H1 (cell line): ENCODE measurements at regions not wholly inside any gene's neighbourhood (a gene's known extent, or its start where the extent isn't known, plus 50 kb on each side); places are given as distances from the start of the nearest gene placed in this dataset.

Source experiments
- CTCF ChIA-PET: fragments of 300-600 bp; sonication (Branson Sonifier 250); formaldehyde crosslinking; loops from one replicate; lab custom pipeline; 2021; ENCODE audit not compliant: partially characterized antibody; lab: Charles Lee
- POLR2A ChIA-PET: fragments of 300-600 bp; sonication (Branson Sonifier 250); formaldehyde crosslinking; loops from one replicate; lab custom pipeline; 2021; ENCODE audit warnings: inconsistent platforms; ENCODE audit not compliant: partially characterized antibody; lab: Charles Lee
- DNase-seq, 2 experiments: peaks; one replicate each; pipeline versions ENCODE4 v3.0.0 to v3.0.0-alpha.2; 2010 to 2022; ENCODE audit warnings: low spot score in 2 of 2, low read depth in 1 of 2, mixed read lengths in 1 of 2
- FAIRE-seq: peaks from 2 replicates; lab custom pipeline; 2011; peaks lifted over from hg19 to GRCh38; lab: Jason Lieb, UNC
- H2AFZ ChIP-seq: 2 replicates; pipeline ENCODE4 v1.8.1; 2012; ENCODE audit warnings: low read length, inconsistent platforms
- H2AK5ac ChIP-seq: 2 replicates; pipeline ENCODE4 v1.6.1; 2013; ENCODE audit warnings: low read depth, low read length
- H2BK120ac ChIP-seq: replicated peaks from 2 replicates; pipeline ENCODE3; 2013; ENCODE audit warnings: low read depth, low read length, inconsistent platforms
- H2BK12ac ChIP-seq: 2 replicates; pipeline ENCODE4 v1.6.1; 2013; ENCODE audit warnings: low read depth, low read length
- H2BK15ac ChIP-seq: 2 replicates; pipeline ENCODE4 v1.6.1; 2013; ENCODE audit warnings: low read length
- H2BK20ac ChIP-seq: 2 replicates; pipeline ENCODE4 v1.6.1; 2013; ENCODE audit warnings: low read length
- H2BK5ac ChIP-seq: 2 replicates; pipeline ENCODE4 v1.6.1; 2013; ENCODE audit warnings: low read depth, low read length
- H3K14ac ChIP-seq: 2 replicates; pipeline ENCODE4 v1.6.1; 2013; ENCODE audit warnings: inconsistent platforms; ENCODE audit not compliant: insufficient read length
- H3K18ac ChIP-seq: 2 replicates; pipeline ENCODE4 v1.6.1; 2013; ENCODE audit warnings: low read length; ENCODE audit errors: extremely low read depth
- H3K23ac ChIP-seq: 2 replicates; pipeline ENCODE4 v1.6.1; 2013; ENCODE audit warnings: inconsistent platforms; ENCODE audit not compliant: insufficient read length
- H3K23me2 ChIP-seq: 2 replicates; pipeline ENCODE4 v1.6.1; 2013; ENCODE audit warnings: low read depth, low read length
- H3K27ac ChIP-seq: 2 replicates; pipeline ENCODE4 v1.6.1; 2011; ENCODE audit warnings: low read depth, low read length, inconsistent platforms
- H3K27me3 ChIP-seq, 4 experiments: replicated peaks in 1 of 4; 1 replicate in 1 of 4; 2 replicates in 3 of 4; pipeline versions ENCODE4 v1.6.1 to v1.8.1; 2011 to 2013; ENCODE audit warnings: low read length in 3 of 4, mild to moderate bottlenecking in 3 of 4, inconsistent platforms in 2 of 4, mixed read lengths in 2 of 4, moderate library complexity in 1 of 4; ENCODE audit not compliant: control insufficient read depth in 3 of 4, insufficient read depth in 3 of 4; ENCODE audit errors: extremely low read depth in 1 of 4
- H3K36me3 ChIP-seq, 4 experiments: 2 replicates each; pipeline versions ENCODE4 v1.6.1 to v1.8.1; 2011 to 2013; ENCODE audit warnings: mild to moderate bottlenecking in 4 of 4, low read length in 3 of 4, moderate library complexity in 2 of 4, control low read depth in 1 of 4, inconsistent platforms in 1 of 4; ENCODE audit not compliant: insufficient read depth in 4 of 4, control insufficient read depth in 2 of 4
- H3K4ac ChIP-seq: replicated peaks from 2 replicates; pipeline ENCODE3; 2013; ENCODE audit warnings: low read length, low read depth, mixed read lengths, inconsistent platforms; ENCODE audit not compliant: insufficient read length
- H3K4me1 ChIP-seq, 4 experiments: replicated peaks in 1 of 4; 1 replicate in 1 of 4; 2 replicates in 3 of 4; pipeline versions ENCODE4 v1.6.1 to v1.8.1; 2011 to 2013; ENCODE audit warnings: low read length in 3 of 4, inconsistent platforms in 2 of 4, mixed read lengths in 1 of 4; ENCODE audit not compliant: insufficient read depth in 4 of 4, control insufficient read depth in 3 of 4
- H3K4me2 ChIP-seq, 2 experiments: 2 replicates each; pipeline versions ENCODE4 v1.6.1 to v1.8.1; 2011 to 2013; ENCODE audit warnings: low read depth in 2 of 2, low read length in 2 of 2, control low read depth in 1 of 2, inconsistent platforms in 1 of 2, mild to moderate bottlenecking in 1 of 2; ENCODE audit not compliant: insufficient read depth in 1 of 2
- H3K4me3 ChIP-seq, 4 experiments: fragments of 200-600, 300-600 bp in 1 of 4; sonication (generic), shearing (Covaris generic), sonication (Bioruptor Twin) in 1 of 4; 2 replicates each; pipeline versions ENCODE4 v1.5.1 to v1.8.1; 2011 to 2016; ENCODE audit warnings: low read length in 4 of 4, low read depth in 3 of 4, control low read depth in 2 of 4, inconsistent platforms in 2 of 4, mild to moderate bottlenecking in 2 of 4, mixed read lengths in 1 of 4, moderate library complexity in 1 of 4; ENCODE audit not compliant: insufficient read depth in 2 of 4; ENCODE audit errors: extremely low read depth in 1 of 4
- H3K56ac ChIP-seq: replicated peaks from 2 replicates; pipeline ENCODE3; 2013; ENCODE audit warnings: low read depth, mild to moderate bottlenecking, mixed read lengths, low read length, inconsistent platforms; ENCODE audit not compliant: insufficient read length
- H3K79me1 ChIP-seq: 2 replicates; pipeline ENCODE4 v1.6.1; 2013; ENCODE audit warnings: low read depth, low read length, control low read depth
- H3K79me2 ChIP-seq, 2 experiments: 2 replicates each; pipeline versions ENCODE4 v1.6.1 to v1.8.1; 2012 to 2013; ENCODE audit warnings: low read length in 2 of 2, mild to moderate bottlenecking in 2 of 2, inconsistent platforms in 1 of 2; ENCODE audit not compliant: insufficient read depth in 2 of 2, control insufficient read depth in 1 of 2
- H3K9ac ChIP-seq, 4 experiments: replicated peaks in 1 of 4; 1 replicate in 1 of 4; 2 replicates in 3 of 4; pipeline versions ENCODE4 v1.6.1 to v1.8.1; 2011 to 2013; ENCODE audit warnings: low read depth in 3 of 4, low read length in 3 of 4, control low read depth in 2 of 4, mild to moderate bottlenecking in 2 of 4, moderate library complexity in 2 of 4, inconsistent platforms in 1 of 4; ENCODE audit errors: extremely low read depth in 1 of 4
- H3K9me3 ChIP-seq, 2 experiments: 2 replicates each; pipeline versions ENCODE4 v1.6.1 to v1.8.1; 2012 to 2013; ENCODE audit warnings: mild to moderate bottlenecking in 2 of 2, moderate library complexity in 2 of 2, control low read depth in 1 of 2, inconsistent platforms in 1 of 2, low read depth in 1 of 2, low read length in 1 of 2, mixed read lengths in 1 of 2; ENCODE audit not compliant: insufficient read depth in 2 of 2
- H4K20me1 ChIP-seq, 2 experiments: replicated peaks in 1 of 2; 2 replicates each; pipeline versions ENCODE3 to v1.8.1; 2011 to 2013; ENCODE audit warnings: inconsistent platforms in 2 of 2, low read length in 2 of 2, mild to moderate bottlenecking in 1 of 2; ENCODE audit not compliant: insufficient read depth in 2 of 2, control insufficient read depth in 1 of 2
- H4K5ac ChIP-seq: 2 replicates; pipeline ENCODE4 v1.6.1; 2013; ENCODE audit warnings: low read length, low read depth, mixed read lengths, inconsistent platforms; ENCODE audit not compliant: insufficient read length
- H4K8ac ChIP-seq: 2 replicates; pipeline ENCODE4 v1.8.0; 2013; ENCODE audit warnings: mild to moderate bottlenecking, moderate library complexity, low read length, inconsistent platforms; ENCODE audit not compliant: insufficient read depth; ENCODE audit errors: extremely low read depth
- H4K91ac ChIP-seq: replicated peaks from 2 replicates; pipeline ENCODE3; 2013; ENCODE audit warnings: low read length, mixed read lengths, inconsistent platforms; ENCODE audit not compliant: insufficient read length
- ASH2L ChIP-seq: fragments of 200-600, 300-600 bp; sonication (generic); IDR thresholded peaks from one replicate; pipeline ENCODE4 v1.7.1; 2017; ENCODE audit warnings: low read length
- NANOG ChIP-seq: IDR thresholded peaks from 2 replicates; pipeline ENCODE4 v1.6.1; 2011; ENCODE audit warnings: low read length, low read depth, mild to moderate bottlenecking, inconsistent platforms; ENCODE audit not compliant: insufficient read depth, poor library complexity, severe bottlenecking
- RAD21 ChIP-seq, 2 experiments: IDR thresholded peaks in 1 of 2; conservative IDR thresholded peaks in 1 of 2; 2 replicates each; pipeline ENCODE4 v1.6.1; 2011; ENCODE audit warnings: low read depth in 2 of 2, low read length in 2 of 2, improper control_type of control experiment in 1 of 2, inconsistent platforms in 1 of 2, mild to moderate bottlenecking in 1 of 2, moderate library complexity in 1 of 2
- SIX5 ChIP-seq: IDR thresholded peaks from 2 replicates; pipeline ENCODE4 v1.6.1; 2011; ENCODE audit warnings: mild to moderate bottlenecking, low read depth, low read length
- TAF1 ChIP-seq: IDR thresholded peaks from 2 replicates; pipeline ENCODE4 v1.6.1; 2011; ENCODE audit warnings: mild to moderate bottlenecking, low read depth, low read length
- WGBS, 2 experiments: shearing (Covaris generic) in 1 of 2; methylation state at CpG; one replicate each; pipeline versions ENCODE4 v1.1.6 to v1.1.7; 2013 to 2015; ENCODE audit warnings: low lambda C conversion rate in 2 of 2, mixed read lengths in 2 of 2, inconsistent platforms in 1 of 2, low coverage in 1 of 2, missing lambda C conversion rate in 1 of 2; ENCODE audit not compliant: insufficient replicate concordance in 2 of 2, insufficient coverage in 1 of 2, insufficient read length in 1 of 2; ENCODE audit errors: extremely low coverage in 1 of 2, missing lambda C conversion rate in 1 of 2; 5-methylcytosine and 5-hydroxymethylcytosine counted together

GRCh38 chrY:13882829-13883228 lies 103.4 kb downstream of the VCY start:
- no peak overlapping the region for H3K4me3 ChIP-seq
- no peak overlapping the region for H3K18ac ChIP-seq
- H3K23me2 ChIP-seq, result no peaks in the 10 kb centered on the region
- H4K8ac ChIP-seq, result no peak overlapping the region
- H2BK15ac ChIP-seq, result no peak overlapping the region
- no peak overlapping the region for H3K56ac ChIP-seq
- no peak overlapping the region for H3K27ac ChIP-seq
- no peak overlapping the region for H3K4me2 ChIP-seq
- FAIRE-seq (peak; percentile 39), DNase-seq (no peak)
- ChIA-PET CTCF (interaction anchor here (1.6 kb wide), 1 partner anchor 8 kb away, joined by 3 read pairs; no protein-coding TSS in a partner anchor), POLR2A (interaction anchor here (0.7 kb wide), 1 partner anchor 79 kb away, joined by 3 read pairs; no protein-coding TSS in a partner anchor)
- H2BK12ac ChIP-seq, result no peak overlapping the region
- no peaks in the 10 kb centered on the region for H3K79me1 ChIP-seq
- H2BK5ac ChIP-seq, result no peak overlapping the region
- no peak overlapping the region for H2BK120ac ChIP-seq
- no peaks in the 10 kb centered on the region for H3K4me1 ChIP-seq
- H3K4ac ChIP-seq, result no peak overlapping the region
- peaks cover 0 to 3% of the 10 kb centered on the region in 2 experiments; a peak in 1 of 4 replicates for H3K9me3 ChIP-seq
- no peak overlapping the region for H3K14ac ChIP-seq
- no peaks in the 10 kb centered on the region for H3K79me2 ChIP-seq
- no peak overlapping the region for H4K91ac ChIP-seq
- H4K20me1 ChIP-seq, result no peaks in the 10 kb centered on the region
- no peak overlapping the region for H2BK20ac ChIP-seq
- peaks cover 0 to 13% (median 6%) of the 10 kb centered on the region in 4 experiments; a peak in 4 of 8 replicates for H3K36me3 ChIP-seq
- no peaks in the 10 kb centered on the region for H3K27me3 ChIP-seq
- H3K23ac ChIP-seq, result no peak overlapping the region
- TF ChIP-seq ASH2L, result no peak
- TF ChIP-seq RAD21 (IDR thresholded peaks at IDR 0.05 in 1 of 2, conservative IDR thresholded peaks at IDR 0.05 in 1 of 2; ENCODE audit: low read depth in 2 of 2, low read length in 2 of 2), result no peak
- TF ChIP-seq TAF1, result no peak
- TF ChIP-seq NANOG, result no peak
- no peak for TF ChIP-seq SIX5
- WGBS, 2 experiments, result 94% methylated on average over 5 of the region's 5 CpGs; no CpG with 5 or more reads in 1 of the 2 experiments
- no peak overlapping the region for H4K5ac ChIP-seq
- H2AFZ ChIP-seq, result no peak overlapping the region
- no peak overlapping the region for H2AK5ac ChIP-seq
- no peak overlapping the region for H3K9ac ChIP-seq
